Calu3 (cell line): ENCODE measurements at regions not wholly inside any gene's neighbourhood (a gene's known extent, or its start where the extent isn't known, plus 50 kb on each side); places are given as distances from the start of the nearest gene placed in this dataset.
"Not testable (repeated sequence)": the region's sequence is repeated elsewhere in the genome, so short reads cannot be mapped to it uniquely, and the experiment has no call there.

Source experiments
- BruUV-seq: library from RNA; stranded (reverse); fragments of 400-500 nt; replicated peaks from 2 replicates; lab custom pipeline; 2021; lab: Mats Ljungman, UMichigan
- CTCF ChIA-PET: fragments of 300-600 bp; sonication (Branson Sonifier 250); formaldehyde crosslinking; loops from one replicate; lab custom pipeline; 2022; ENCODE audit warnings: antibody characterized with exemption; lab: Charles Lee
- DNase-seq: peaks from one replicate; pipeline ENCODE4 v3.0.0; 2022
- H3K27ac Mint-ChIP-seq: one replicate; pipeline ENCODE4 v1.8.0; 2022; ENCODE audit warnings: mixed read lengths; ENCODE audit not compliant: unreplicated experiment
- H3K27me3 Mint-ChIP-seq: one replicate; pipeline ENCODE4 v1.8.0; 2022; ENCODE audit warnings: mixed read lengths; ENCODE audit not compliant: unreplicated experiment
- H3K36me3 Mint-ChIP-seq: one replicate; pipeline ENCODE4 v1.8.0; 2022; ENCODE audit warnings: mild to moderate bottlenecking, moderate library complexity, mixed read lengths; ENCODE audit not compliant: insufficient read depth, unreplicated experiment
- H3K4me1 Mint-ChIP-seq: one replicate; pipeline ENCODE4 v1.8.0; 2022; ENCODE audit warnings: mild to moderate bottlenecking, low read depth, mixed read lengths; ENCODE audit not compliant: unreplicated experiment
- H3K4me3 Mint-ChIP-seq: one replicate; pipeline ENCODE4 v1.8.0; 2022; ENCODE audit warnings: mild to moderate bottlenecking, low read depth, moderate library complexity, mixed read lengths; ENCODE audit not compliant: unreplicated experiment
- H3K9me3 Mint-ChIP-seq: one replicate; pipeline ENCODE4 v1.8.0; 2022; ENCODE audit warnings: low read depth, mixed read lengths; ENCODE audit not compliant: unreplicated experiment
- intact Hi-C: fragments of 100-400 bp; cut with micrococcal nuclease; formaldehyde crosslinking; loops from one replicate; pipeline ENCODE4 v1.10.0; 2022; ENCODE audit not compliant: unreplicated experiment
- TF ChIP-seq, protein P1 (sequence below): fragments of 200-600 bp; IDR thresholded peaks from one replicate; pipeline ENCODE4 v1.8.0; 2022; ENCODE audit warnings: antibody characterized with exemption; ENCODE audit not compliant: unreplicated experiment

DNA sequence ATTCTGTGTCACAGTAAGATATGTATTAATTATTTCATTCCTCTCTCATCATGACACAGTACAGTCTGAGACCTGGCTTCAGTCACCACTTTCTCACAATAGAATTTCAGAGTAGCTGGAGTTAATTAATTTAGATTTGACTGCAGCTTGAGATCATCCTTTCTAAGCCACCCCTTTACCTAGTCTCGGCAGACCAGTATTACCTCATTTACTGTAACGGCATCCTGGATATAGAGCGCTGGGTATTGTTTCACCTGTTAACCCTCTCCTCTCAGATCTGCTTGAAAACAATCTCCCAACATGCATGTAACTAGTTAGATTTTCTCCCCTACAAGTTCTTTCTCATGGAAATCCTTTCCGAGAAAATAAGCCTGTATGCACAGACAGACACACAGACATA, 1057.5 kb downstream of the GATA3 start:
- BruUV-seq: no TSS peak
- Mint-ChIP-seq H3K36me3 (no peaks in the 10 kb centered on the region), H3K27ac (no peak overlapping the region)

DNA sequence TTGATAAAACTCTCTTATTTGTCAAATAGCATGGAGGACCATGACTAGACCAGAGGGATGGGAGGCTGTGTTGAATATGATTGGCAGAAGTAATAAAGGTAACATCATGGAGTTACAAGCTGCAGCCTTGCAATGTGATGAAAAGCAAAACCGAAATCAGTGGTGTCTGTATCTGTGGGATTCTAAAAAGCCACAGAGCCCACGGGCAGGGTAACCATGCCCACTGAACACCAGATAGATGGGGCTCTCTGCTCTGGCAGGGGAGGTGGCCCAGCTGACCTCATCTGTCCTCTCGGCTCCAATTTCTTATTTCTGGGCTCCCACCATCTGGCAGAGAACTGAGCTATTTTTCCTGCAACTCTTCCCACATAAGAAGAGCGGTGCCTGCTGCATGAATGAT, 1072.2 kb downstream of the GATA3 start:
- TF ChIP-seq, protein P1, sequence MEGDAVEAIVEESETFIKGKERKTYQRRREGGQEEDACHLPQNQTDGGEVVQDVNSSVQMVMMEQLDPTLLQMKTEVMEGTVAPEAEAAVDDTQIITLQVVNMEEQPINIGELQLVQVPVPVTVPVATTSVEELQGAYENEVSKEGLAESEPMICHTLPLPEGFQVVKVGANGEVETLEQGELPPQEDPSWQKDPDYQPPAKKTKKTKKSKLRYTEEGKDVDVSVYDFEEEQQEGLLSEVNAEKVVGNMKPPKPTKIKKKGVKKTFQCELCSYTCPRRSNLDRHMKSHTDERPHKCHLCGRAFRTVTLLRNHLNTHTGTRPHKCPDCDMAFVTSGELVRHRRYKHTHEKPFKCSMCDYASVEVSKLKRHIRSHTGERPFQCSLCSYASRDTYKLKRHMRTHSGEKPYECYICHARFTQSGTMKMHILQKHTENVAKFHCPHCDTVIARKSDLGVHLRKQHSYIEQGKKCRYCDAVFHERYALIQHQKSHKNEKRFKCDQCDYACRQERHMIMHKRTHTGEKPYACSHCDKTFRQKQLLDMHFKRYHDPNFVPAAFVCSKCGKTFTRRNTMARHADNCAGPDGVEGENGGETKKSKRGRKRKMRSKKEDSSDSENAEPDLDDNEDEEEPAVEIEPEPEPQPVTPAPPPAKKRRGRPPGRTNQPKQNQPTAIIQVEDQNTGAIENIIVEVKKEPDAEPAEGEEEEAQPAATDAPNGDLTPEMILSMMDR: no peak
- Mint-ChIP-seq H3K27me3 (no peaks in the 10 kb centered on the region), H3K27ac (no peak overlapping the region), H3K9me3 (peaks cover 4% of the 10 kb centered on the region), H3K4me1 (no peaks in the 10 kb centered on the region), H3K4me3 (no peak overlapping the region), H3K36me3 (no peaks in the 10 kb centered on the region)
- BruUV-seq: no TSS peak
- DNase-seq: no peak
- CTCF ChIA-PET: no interaction called here
- intact Hi-C loops: no loop called here

More for the DNA sequence above, 1057.5 kb downstream of the GATA3 start:
- intact Hi-C loops: no loop called here
- no peak for DNase-seq
- TF ChIP-seq, protein P1: no peak
- H3K4me1 Mint-ChIP-seq: peaks cover 7% of the 10 kb centered on the region
- H3K4me3 Mint-ChIP-seq: no peak overlapping the region
- CTCF ChIA-PET: no interaction called here
- H3K9me3 Mint-ChIP-seq: no peaks in the 10 kb centered on the region
- no peaks in the 10 kb centered on the region for H3K27me3 Mint-ChIP-seq

DNA sequence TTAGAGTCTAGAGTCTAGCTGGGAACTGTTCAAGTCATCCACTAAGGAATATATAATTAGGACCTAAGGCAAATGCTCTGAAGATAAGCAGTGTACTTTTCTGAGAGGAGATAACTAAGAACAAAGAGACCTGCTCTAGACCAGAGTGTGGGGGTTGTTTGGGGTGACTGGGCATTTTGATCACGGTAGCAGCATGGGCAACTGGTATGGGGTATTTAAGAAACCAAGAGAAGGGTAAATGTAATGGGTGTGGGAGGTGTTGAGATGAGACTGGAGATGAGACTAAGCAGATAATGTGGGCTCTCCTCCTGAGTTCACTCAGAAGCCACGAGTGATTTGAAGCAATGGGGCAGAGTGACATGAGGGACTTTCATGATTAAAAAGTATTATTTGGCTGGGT, 1082.9 kb downstream of the GATA3 start:
- DNase-seq: no peak
- CTCF ChIA-PET: no interaction called here
- no peak overlapping the region for H3K4me3 Mint-ChIP-seq
- H3K36me3 Mint-ChIP-seq: no peaks in the 10 kb centered on the region
- no peak overlapping the region for H3K27ac Mint-ChIP-seq
- intact Hi-C loops: no loop called here
- no TSS peak for BruUV-seq
- TF ChIP-seq, protein P1: no peak
- H3K4me1 Mint-ChIP-seq: no peaks in the 10 kb centered on the region
- peaks cover 3% of the 10 kb centered on the region for H3K9me3 Mint-ChIP-seq
- no peaks in the 10 kb centered on the region for H3K27me3 Mint-ChIP-seq

DNA sequence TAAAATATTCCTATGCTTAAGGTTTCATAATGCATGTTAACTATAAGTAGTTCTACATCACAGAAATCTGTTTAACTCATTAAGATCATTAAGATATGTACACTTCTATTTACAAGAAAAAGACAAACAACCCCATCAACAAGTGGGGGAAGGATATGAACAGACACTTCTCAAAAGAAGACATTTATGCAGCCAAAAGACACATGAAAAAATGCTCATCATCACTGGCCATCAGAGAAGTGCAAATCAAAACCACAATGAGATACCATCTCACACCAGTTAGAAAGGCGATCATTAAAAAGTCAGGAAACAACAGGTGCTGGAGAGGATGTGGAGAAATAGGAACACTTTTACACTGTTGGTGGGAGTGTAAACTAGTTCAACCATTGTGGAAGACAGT, 1084.3 kb downstream of the GATA3 start:
- intact Hi-C loops: not testable (repeated sequence)

DNA sequence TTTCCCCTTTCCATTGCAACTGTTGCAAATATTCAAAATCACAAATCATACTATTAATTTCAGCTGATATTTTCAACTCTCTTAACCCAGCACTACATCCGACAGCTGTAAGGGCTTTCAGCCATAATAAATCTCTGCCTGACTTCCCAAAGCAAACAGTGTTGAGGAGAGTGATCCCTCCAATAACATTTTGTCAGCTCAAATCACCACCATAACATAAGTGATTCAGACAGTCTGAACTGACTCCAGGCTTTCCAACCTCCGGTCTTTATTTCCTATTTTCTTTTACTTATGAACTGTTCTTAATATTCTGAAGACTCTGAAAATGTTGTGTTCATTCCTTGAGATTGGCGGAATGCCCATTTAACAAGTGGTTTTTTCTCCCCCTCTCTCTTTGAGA, 1085.9 kb downstream of the GATA3 start:
- CTCF ChIA-PET: interaction anchor here (0.6 kb wide), 1 partner anchor 1112 kb away, joined by 3 read pairs; no protein-coding TSS in a partner anchor
- H3K27ac Mint-ChIP-seq: no peak overlapping the region
- H3K4me1 Mint-ChIP-seq: no peaks in the 10 kb centered on the region
- no peak for DNase-seq
- H3K9me3 Mint-ChIP-seq: peaks cover under 1% of the 10 kb centered on the region
- TF ChIP-seq, protein P1: no peak
- no peaks in the 10 kb centered on the region for H3K27me3 Mint-ChIP-seq
- intact Hi-C loops: no loop called here
- no peaks in the 10 kb centered on the region for H3K36me3 Mint-ChIP-seq
- no TSS peak for BruUV-seq
- no peak overlapping the region for H3K4me3 Mint-ChIP-seq

More for the DNA sequence above, 1084.3 kb downstream of the GATA3 start:
- H3K36me3 Mint-ChIP-seq, H3K9me3 Mint-ChIP-seq, H3K27me3 Mint-ChIP-seq, DNase-seq, CTCF ChIA-PET, BruUV-seq, H3K4me1 Mint-ChIP-seq, H3K27ac Mint-ChIP-seq, H3K4me3 Mint-ChIP-seq: not testable (repeated sequence)
